ENCODE measurements at regions not wholly inside any gene's neighbourhood (a gene's known extent, or its start where the extent isn't known, plus 50 kb on each side); places are given as distances from the start of the nearest gene placed in this dataset.
A peak's percentile ranks its signal among the peaks of the same experiment; 100 is the strongest.

DNA sequence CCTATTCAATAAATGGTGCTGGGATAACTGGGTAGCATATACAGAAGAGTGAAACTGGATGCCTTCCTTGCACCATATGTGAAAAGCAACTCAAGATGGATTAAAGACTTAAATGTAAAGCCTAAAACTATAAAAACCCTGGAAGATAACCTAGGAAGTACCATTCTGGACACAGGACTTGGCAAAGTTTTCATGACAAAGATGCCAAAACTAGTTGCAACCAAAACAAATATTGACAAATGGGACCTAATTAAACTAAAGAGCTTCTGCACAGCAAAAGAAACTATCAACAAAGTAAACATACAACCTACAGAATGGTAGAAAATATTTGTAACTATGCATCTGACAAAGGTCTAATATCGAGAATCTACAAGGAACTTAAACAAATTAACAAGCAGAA lies 129.1 kb upstream of the CTBP2 start:
- no peak for DNase-seq (ENCODE audit: low read depth in 4 of 4, low spot score in 3 of 4)

DNA sequence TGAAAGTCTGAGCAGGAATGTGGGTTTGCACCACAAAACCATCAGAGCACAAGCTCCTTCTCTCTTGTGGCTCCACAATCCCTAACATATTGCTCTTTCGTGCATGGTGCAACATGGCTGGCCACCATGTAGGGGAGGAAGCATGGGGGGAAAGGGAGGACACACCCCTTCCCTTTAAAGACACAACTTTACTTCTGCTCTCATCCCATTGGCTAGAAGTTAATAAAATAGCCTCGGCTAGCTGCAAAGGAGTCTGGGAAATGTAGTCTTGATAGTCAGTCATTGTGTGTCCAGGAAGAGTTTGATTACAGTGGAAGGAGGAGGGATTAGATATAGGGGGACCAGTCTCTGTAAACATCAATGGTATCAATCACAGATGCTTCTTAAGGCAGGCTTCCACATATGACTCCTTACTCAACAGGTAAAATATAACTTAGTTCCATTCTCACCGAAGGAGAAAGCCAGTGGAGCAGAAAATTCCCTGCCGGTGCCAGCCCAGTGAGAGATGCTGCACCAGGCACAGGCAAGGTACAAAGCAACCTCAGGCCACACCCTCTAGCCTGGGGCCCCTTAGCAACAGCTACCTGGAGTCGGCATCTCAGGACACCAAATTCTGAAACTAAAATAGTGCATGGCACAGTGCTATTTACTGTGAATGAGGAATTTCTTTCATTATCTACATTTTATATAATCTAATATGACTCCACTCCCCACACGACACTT lies 124.7 kb upstream of the CTBP2 start:
- DNase-seq (ENCODE audit: low read depth in 4 of 4, low spot score in 3 of 4) = no peak

DNA sequence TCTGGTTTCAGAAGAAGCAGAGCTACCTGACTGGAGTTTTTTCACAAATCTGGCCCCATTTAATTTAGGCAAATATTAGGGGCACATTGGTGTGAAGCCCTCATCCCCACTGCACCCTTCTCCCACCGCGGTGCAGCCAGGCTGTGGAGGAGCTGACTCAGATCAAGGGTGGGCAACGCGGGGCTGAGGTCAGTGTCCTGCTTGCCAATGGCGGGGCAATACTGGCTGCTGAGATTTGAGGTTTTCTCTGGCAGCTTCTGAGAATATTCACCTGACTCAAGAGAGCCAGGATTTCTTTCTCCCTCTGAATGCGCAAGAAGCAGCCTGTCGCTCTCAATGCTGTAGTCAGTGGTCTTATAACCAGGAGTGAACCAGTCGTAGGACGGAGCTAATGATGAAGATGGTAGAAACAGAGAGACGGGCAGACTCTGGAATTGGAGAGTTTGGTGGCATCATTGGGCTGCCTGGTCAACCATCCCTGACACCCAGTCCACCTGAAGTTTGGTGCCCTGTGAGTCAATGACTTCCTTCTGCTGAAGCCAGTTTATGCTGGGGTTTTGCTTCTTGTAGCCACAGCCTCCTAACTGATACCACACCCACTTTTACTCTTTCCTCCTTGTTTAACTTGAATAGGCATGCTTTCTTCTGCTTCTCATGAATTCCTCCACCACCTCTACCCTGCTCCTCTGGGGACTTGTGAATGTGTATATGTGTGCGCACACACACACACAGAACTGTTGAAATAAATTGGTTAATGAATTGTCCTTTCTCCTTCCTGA lies 123.7 kb upstream of the CTBP2 start:
- no peak for DNase-seq (ENCODE audit: low read depth in 4 of 4, low spot score in 3 of 4)

DNA sequence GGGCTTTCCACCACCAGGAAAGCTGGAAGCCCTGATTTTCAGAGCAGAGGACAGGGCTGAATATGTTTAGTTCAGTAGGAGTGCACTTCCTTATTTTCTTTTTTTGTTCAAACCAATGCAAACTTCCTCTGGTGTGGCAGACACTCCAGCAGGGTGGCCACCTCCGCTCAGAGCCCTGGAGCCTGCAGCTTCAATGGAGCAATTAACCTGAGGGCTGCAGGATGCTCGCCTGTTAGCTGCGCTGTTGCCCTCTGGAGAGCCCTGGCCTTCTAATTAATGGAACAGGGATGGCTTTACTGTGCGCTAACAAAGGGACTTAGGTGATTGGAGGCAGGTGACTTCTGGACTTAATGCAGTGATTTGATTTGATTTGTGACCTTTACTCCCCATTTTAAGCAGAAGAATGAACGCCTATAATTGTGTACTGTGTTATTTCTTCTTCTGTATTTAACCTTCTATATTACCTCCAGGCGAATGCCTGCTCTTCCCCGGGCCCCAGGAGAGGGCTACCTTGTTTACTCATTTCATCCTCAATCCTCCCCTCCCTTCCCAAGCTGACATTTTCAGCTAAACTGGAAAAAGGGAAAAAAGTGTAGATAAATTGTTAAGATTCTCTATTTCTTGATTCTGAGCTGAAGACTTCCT lies 123.0 kb upstream of the CTBP2 start:
- DNase-seq (ENCODE audit: low read depth in 4 of 4, low spot score in 3 of 4) = peak in 1 of 4 donors; percentile 8

DNA sequence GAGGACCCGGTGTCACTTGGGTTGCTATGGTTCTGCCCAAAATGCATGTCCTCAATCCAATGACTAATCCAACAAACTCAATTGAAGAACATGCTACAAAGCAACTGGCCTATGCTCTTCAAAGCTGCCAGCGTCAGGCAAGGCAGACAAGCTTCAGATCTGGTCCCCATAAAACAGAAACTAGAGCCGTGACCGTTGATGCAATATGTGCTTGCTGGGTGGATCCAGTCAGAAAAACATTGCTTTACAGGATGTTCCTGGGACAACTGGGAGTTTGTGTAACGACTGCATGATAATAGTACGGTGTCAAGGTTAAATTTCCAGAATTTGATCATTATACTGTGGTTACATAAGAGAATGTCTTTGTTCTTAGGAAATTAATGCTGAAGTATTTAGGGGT lies 120.7 kb upstream of the CTBP2 start:
- DNase-seq (ENCODE audit: low read depth in 4 of 4, low spot score in 3 of 4) = no peak

- DNase-seq (ENCODE audit: low read depth in 4 of 4, low spot score in 3 of 4) = no peak
Measured at GRCh38 chr10:125276133-125276532, 115.8 kb upstream of the CTBP2 start.

DNA sequence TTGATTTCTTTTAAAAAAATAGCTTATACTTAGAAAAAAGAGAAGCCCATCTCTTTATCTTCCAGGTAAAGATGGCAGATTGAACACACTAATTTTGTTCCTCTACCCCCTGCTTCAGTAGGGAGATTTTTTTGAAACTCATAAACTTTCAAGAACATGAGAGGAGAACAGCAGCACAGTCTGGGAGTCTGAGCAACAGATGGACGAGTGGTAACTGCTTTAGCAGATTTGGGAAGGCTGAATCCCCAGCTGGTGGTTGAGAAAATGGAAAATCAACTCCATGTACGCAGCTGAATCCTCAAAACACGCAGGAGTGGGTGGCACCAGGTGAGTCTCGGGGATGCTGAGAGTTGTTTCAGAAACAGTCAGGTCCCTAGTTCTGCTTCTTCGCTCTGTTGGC lies 114.6 kb upstream of the CTBP2 start:
- DNase-seq (ENCODE audit: low read depth in 4 of 4, low spot score in 3 of 4) = no peak

DNA sequence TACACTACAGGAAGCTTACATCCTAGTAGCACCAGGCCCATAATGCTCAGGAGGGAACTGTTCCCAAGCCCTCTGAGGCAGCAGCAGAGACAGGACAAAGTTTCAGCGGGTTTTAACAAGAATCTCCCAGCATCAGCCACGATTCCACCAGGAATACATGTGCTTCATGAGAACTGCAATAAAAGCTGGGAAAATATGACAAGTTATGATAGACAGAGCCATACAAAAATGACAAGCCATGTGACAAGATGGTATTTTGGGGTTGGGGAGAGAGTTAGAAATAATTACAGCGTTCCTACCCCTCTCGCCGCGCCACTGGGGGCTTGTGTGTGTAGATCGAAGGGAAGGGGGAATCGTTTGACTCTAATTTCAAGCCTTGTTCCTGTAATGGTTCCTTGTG lies 112.7 kb upstream of the CTBP2 start:
- DNase-seq (ENCODE audit: low read depth in 4 of 4, low spot score in 3 of 4) = no peak

GRCh38 chr10:125269716-125270115 lies 109.4 kb upstream of the CTBP2 start:
- DNase-seq (ENCODE audit: low read depth in 4 of 4, low spot score in 3 of 4) = no peak

DNA sequence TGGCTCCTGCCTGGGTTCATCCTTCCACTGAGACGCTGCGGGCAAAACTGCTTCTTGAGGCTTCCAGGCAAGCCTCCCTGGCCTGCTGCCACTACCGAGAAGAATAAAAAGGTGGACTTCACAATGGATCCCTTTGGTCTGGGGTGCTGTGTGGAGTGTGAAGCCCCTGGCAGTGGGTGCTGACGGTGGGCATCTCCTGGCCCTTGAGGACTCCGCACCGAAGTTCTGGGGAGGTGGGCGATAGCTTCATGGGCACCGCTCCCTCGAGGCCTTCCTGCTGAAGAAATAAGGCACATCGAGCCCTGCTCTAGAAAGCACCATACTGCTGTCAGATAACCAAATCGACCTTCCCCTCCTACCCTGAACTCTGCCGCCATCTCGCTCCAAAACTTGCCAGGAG lies 106.6 kb upstream of the CTBP2 start:
- DNase-seq (ENCODE audit: low read depth in 4 of 4, low spot score in 3 of 4) = no peak

DNA sequence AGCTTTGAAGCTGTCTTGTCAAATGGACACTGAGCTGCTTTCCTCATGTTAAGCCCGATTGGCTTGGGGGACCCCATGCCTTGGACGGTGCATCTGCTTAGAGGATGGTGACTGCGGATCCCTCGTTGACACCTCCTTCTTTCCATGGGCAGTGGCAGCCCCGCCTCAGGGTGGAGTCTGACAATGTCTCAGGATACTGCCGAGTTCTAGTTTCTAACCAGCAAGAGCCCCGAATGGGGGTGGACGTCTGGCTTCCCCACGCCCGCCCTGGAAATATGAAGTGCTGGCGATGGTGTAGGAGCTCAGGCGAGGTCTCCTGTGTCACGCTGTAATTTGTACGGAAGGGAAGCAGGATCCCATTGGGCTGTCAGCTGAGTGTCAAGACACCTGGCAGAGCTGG lies 106.2 kb upstream of the CTBP2 start:
- no peak for DNase-seq (ENCODE audit: low read depth in 4 of 4, low spot score in 3 of 4)

- no peak for DNase-seq (ENCODE audit: low read depth in 4 of 4, low spot score in 3 of 4)
Measured at GRCh38 chr10:125265579-125265955, 105.2 kb upstream of the CTBP2 start.

DNA sequence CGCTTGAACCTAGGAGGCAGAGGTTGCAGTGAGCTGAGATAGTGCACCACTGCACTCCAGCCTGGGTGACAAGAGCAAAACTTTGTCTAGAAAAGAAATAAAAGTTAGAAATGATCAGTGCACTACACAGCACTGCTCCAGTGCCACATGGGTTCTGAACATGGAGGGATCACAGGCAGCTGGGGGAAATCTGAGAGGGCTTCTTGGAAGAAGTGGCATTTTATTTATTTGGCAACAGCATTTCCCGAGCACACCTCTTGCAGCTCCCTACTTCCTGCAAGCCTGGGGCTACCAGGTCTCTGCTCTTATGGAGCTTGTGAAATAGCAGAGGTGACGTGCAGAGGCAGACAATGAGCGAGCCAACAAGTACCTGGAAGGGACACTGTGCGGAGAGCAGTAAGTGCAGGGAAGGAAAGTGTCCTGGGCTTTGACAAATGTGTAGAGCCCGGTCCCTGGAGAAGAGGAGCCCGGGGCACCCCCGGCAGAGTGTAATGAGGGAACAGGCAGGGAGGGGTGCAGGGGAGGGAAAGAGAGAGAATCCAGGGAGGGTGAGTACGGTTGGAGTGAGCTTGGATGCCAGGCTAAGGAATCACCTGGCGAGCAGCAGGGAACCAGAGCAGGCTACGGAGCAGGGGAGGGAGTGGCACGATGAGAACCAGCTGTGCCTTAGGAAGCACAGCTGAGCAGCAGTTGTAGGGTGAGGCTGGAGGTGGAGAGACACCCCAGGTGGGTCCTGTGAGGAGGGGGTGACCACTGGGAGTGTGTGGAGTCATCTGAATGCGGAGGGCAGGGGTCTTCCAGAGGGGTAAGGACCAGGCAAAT lies 104.6 kb upstream of the CTBP2 start:
- DNase-seq (ENCODE audit: low read depth in 4 of 4, low spot score in 3 of 4) = no peak

- no peak for DNase-seq (ENCODE audit: low read depth in 4 of 4, low spot score in 3 of 4)
Measured at GRCh38 chr10:125264091-125264490, 103.7 kb upstream of the CTBP2 start.

DNA sequence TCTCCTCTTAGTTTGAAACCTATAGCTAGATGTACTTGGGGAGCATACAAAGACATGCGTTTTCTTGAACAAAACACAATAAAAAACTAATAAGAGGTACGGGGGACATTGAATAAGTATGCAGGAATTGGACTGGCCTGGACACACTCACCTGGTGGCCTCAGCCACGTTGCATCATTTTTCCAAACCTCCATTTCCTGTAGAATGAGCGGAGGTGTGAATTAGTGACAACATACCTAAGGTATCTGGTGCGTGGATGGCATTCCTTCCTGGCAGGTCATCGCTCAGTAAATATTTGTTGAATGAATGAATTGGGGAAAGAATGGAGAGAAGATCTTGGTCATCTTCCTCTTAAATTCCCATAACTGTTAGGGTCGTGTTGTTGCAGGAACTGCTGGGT lies 103.2 kb upstream of the CTBP2 start:
- DNase-seq (ENCODE audit: low read depth in 4 of 4, low spot score in 3 of 4) = no peak

GRCh38 chr10:125262920-125263319 lies 102.6 kb upstream of the CTBP2 start:
- DNase-seq (ENCODE audit: low read depth in 4 of 4, low spot score in 3 of 4) = no peak

DNA sequence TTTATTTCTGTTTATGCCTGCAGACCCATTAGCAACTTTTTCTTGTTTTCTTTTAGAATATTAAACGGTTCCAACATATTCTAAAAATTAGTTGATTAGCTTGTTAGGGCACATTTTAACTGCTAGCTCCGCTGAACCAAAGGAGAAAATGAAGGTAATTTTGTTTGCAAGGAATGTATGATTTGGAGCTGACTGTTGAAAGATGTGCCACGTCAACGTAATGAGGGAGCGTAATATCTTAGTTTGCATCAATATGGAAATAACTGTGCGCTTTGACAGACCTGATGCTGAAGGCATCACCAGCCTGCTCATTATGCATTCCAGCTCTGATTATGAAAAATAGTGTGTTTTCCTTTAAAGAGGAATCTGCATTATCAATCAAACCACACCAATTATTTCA lies 102.0 kb upstream of the CTBP2 start:
- no peak for DNase-seq (ENCODE audit: low read depth in 4 of 4, low spot score in 3 of 4)

DNA sequence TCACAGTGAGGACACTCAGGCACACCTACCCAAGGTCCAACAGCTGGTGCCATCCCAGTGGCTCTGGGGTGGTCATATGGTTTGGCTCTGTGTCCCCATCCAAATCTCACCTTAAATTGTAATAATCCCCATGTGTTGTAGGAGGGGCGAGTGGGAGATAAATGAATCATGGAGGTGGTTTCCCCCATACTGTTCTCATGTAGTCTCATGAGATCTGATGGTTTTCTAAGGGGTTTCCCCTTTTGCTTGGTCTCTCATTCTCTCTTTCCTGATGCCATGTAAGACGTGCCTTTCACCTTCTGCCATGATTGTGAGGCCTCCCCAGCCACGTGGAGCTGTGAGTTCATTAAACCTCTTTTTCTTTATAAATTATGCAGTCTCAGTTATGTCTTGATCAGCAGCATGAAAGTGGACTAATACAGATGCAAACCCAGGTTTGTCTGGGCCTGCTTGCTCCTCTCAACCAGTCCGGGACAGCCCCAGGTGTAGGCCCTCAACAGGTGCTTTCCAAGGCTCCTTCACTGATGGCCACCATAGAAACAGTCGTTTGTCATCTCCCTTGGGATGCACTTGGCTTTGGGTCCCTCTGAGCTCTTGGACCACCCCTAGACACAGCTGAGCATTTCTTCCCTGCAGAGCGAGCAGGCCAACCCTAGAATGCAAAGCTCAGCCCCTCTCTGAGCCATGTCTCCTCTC lies 101.3 kb upstream of the CTBP2 start:
- DNase-seq (ENCODE audit: low read depth in 4 of 4, low spot score in 3 of 4) = no peak

- no peak for DNase-seq (ENCODE audit: low read depth in 4 of 4, low spot score in 3 of 4)
Measured at GRCh38 chr10:125260260-125260659, 99.9 kb upstream of the CTBP2 start.

- DNase-seq (ENCODE audit: low read depth in 4 of 4, low spot score in 3 of 4) = no peak
Measured at GRCh38 chr10:125259651-125260050, 99.3 kb upstream of the CTBP2 start.
